Neural cell (in vitro differentiated cells): ENCODE measurements at regions not wholly inside any gene's neighbourhood (a gene's known extent, or its start where the extent isn't known, plus 50 kb on each side); places are given as distances from the start of the nearest gene placed in this dataset.

Experiments used
- EP300 ChIP-seq: fragments of 450-650 bp; conservative IDR thresholded peaks from 2 replicates; pipeline ENCODE4 v1.6.1; 2014; ENCODE audit warnings: antibody characterized with exemption, mild to moderate bottlenecking, moderate library complexity; ENCODE audit not compliant: poor library complexity, severe bottlenecking
- EZH2 ChIP-seq: fragments of 200-600, 300-800 bp; shearing (Covaris generic), sonication (generic); IDR thresholded peaks from 2 replicates; pipeline ENCODE4 v1.6.1; 2014; ENCODE audit warnings: antibody characterized with exemption, low read length, borderline replicate concordance, mild to moderate bottlenecking; ENCODE audit not compliant: insufficient read depth, poor library complexity, severe bottlenecking
- MXI1 ChIP-seq: fragments of 450-650 bp; conservative IDR thresholded peaks from 2 replicates; pipeline ENCODE4 v1.6.1; 2014; ENCODE audit warnings: antibody characterized with exemption, mild to moderate bottlenecking; ENCODE audit not compliant: poor library complexity, severe bottlenecking
- POLR2AphosphoS5 ChIP-seq: IDR thresholded peaks from 2 replicates; pipeline ENCODE4 v1.6.1; 2012
- RAD21 ChIP-seq: fragments of 450-650 bp; conservative IDR thresholded peaks from 2 replicates; pipeline ENCODE4 v1.6.1; 2014; ENCODE audit warnings: antibody characterized with exemption, mild to moderate bottlenecking, moderate library complexity
- SMC3 ChIP-seq: fragments of 450-650 bp; conservative IDR thresholded peaks from 2 replicates; pipeline ENCODE4 v1.6.1; 2014; ENCODE audit warnings: antibody characterized with exemption, mild to moderate bottlenecking, moderate library complexity; ENCODE audit not compliant: poor library complexity
- TAF1 ChIP-seq: IDR thresholded peaks from 2 replicates; pipeline ENCODE4 v1.6.1; 2012; ENCODE audit warnings: low read depth
- TF ChIP-seq, protein P1 (sequence below): fragments of 450-650 bp; IDR thresholded peaks from 2 replicates; pipeline ENCODE4 v1.5.1; 2014; ENCODE audit warnings: antibody characterized with exemption, mild to moderate bottlenecking, moderate library complexity; ENCODE audit not compliant: poor library complexity, severe bottlenecking
- TF ChIP-seq, protein P2 (sequence below): IDR thresholded peaks from 2 replicates; pipeline ENCODE4 v1.6.1; 2012; ENCODE audit warnings: borderline replicate concordance

DNA sequence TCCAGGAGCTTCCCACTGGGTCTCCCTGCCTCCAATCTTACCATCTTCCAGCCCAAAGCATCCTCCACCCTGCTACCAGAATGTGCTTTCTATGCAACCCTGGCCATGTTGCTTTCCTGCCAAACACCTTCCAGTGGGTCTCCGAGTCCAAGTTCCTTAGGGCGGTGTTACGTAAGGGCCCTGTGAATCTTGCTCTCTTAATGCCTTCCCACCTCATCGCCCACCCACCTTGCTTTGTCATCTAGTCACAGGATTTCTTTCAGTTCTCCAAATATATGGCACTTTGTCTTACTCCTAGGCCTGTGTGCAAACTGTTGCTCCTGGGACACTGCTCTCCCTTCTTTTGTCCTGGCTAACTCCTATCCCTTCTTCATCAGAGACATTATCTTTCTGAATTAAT is 344.5 kb downstream of the RPS24 start:
- TF ChIP-seq, protein P1, sequence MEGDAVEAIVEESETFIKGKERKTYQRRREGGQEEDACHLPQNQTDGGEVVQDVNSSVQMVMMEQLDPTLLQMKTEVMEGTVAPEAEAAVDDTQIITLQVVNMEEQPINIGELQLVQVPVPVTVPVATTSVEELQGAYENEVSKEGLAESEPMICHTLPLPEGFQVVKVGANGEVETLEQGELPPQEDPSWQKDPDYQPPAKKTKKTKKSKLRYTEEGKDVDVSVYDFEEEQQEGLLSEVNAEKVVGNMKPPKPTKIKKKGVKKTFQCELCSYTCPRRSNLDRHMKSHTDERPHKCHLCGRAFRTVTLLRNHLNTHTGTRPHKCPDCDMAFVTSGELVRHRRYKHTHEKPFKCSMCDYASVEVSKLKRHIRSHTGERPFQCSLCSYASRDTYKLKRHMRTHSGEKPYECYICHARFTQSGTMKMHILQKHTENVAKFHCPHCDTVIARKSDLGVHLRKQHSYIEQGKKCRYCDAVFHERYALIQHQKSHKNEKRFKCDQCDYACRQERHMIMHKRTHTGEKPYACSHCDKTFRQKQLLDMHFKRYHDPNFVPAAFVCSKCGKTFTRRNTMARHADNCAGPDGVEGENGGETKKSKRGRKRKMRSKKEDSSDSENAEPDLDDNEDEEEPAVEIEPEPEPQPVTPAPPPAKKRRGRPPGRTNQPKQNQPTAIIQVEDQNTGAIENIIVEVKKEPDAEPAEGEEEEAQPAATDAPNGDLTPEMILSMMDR = no peak
- TF ChIP-seq, protein P2, sequence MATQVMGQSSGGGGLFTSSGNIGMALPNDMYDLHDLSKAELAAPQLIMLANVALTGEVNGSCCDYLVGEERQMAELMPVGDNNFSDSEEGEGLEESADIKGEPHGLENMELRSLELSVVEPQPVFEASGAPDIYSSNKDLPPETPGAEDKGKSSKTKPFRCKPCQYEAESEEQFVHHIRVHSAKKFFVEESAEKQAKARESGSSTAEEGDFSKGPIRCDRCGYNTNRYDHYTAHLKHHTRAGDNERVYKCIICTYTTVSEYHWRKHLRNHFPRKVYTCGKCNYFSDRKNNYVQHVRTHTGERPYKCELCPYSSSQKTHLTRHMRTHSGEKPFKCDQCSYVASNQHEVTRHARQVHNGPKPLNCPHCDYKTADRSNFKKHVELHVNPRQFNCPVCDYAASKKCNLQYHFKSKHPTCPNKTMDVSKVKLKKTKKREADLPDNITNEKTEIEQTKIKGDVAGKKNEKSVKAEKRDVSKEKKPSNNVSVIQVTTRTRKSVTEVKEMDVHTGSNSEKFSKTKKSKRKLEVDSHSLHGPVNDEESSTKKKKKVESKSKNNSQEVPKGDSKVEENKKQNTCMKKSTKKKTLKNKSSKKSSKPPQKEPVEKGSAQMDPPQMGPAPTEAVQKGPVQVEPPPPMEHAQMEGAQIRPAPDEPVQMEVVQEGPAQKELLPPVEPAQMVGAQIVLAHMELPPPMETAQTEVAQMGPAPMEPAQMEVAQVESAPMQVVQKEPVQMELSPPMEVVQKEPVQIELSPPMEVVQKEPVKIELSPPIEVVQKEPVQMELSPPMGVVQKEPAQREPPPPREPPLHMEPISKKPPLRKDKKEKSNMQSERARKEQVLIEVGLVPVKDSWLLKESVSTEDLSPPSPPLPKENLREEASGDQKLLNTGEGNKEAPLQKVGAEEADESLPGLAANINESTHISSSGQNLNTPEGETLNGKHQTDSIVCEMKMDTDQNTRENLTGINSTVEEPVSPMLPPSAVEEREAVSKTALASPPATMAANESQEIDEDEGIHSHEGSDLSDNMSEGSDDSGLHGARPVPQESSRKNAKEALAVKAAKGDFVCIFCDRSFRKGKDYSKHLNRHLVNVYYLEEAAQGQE = no peak
- TF ChIP-seq RAD21 (no peak), EZH2 (no peak), POLR2AphosphoS5 (no peak), EP300 (no peak), TAF1 (no peak), MXI1 (no peak), SMC3 (no peak)
